C4-2B (cell line): ENCODE measurements at regions not wholly inside any gene's neighbourhood (a gene's known extent, or its start where the extent isn't known, plus 50 kb on each side); places are given as distances from the start of the nearest gene placed in this dataset.

Experiments used
- ZFX ChIP-seq: fragments of 450-650 bp; IDR thresholded peaks from 2 replicates; pipeline ENCODE4 v1.6.1; 2017
- TF ChIP-seq, protein P1 (sequence below): fragments of 450-650 bp; conservative IDR thresholded peaks from 2 replicates; pipeline ENCODE4 v1.5.1; 2017; ENCODE audit warnings: mild to moderate bottlenecking

DNA sequence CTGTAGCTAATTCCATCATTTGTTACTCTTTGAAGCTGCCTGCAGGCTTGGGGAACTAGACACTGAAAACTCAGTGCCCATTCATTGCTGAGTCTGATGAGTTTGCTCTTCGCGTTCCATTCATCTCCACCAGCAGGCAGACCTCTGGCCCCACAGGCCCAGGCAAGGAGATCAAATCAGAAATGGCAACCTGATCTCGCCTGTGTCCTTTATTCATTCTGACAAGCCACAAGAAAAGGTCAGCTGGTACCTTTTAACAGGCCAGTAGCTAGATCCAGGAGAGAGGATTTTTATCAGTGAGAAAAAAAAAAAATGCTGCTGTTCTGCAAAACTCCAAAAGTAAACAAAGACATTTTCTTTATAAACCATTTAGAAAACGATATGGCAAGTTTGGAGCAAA lies 742.5 kb downstream of the ETS1 start:
- TF ChIP-seq ZFX = no peak; the same call in 1 of the 2 replicates
- TF ChIP-seq, protein P1, sequence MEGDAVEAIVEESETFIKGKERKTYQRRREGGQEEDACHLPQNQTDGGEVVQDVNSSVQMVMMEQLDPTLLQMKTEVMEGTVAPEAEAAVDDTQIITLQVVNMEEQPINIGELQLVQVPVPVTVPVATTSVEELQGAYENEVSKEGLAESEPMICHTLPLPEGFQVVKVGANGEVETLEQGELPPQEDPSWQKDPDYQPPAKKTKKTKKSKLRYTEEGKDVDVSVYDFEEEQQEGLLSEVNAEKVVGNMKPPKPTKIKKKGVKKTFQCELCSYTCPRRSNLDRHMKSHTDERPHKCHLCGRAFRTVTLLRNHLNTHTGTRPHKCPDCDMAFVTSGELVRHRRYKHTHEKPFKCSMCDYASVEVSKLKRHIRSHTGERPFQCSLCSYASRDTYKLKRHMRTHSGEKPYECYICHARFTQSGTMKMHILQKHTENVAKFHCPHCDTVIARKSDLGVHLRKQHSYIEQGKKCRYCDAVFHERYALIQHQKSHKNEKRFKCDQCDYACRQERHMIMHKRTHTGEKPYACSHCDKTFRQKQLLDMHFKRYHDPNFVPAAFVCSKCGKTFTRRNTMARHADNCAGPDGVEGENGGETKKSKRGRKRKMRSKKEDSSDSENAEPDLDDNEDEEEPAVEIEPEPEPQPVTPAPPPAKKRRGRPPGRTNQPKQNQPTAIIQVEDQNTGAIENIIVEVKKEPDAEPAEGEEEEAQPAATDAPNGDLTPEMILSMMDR = no peak
